ENCODE measurements at regions not wholly inside any gene's neighbourhood (a gene's known extent, or its start where the extent isn't known, plus 50 kb on each side); places are given as distances from the start of the nearest gene placed in this dataset.

GRCh38 chr1:34330061-34330460 lies 153.4 kb downstream of the C1orf94 start:
- Histone ChIP-seq H2AFZ (no peak overlapping the region), H3K4me1 (ENCODE audit: insufficient read depth) (no peaks in the 10 kb centered on the region), H3K9ac (no peak overlapping the region), H3K36me3 (ENCODE audit: low read depth) (no peaks in the 10 kb centered on the region), H4K20me1 (ENCODE audit: insufficient read depth) (no peaks in the 10 kb centered on the region), H3K9me2 (ENCODE audit: insufficient read depth) (no peaks in the 10 kb centered on the region), H3F3A (ENCODE audit: insufficient read depth) (no peaks in the 10 kb centered on the region), H3K27me3 (replicated peaks; ENCODE audit: insufficient read depth) (peaks cover 59% of the 10 kb centered on the region), H3K4me3 (no peak overlapping the region), H3K27ac (no peak overlapping the region), H3K9me3 (ENCODE audit: low read depth) (no peaks in the 10 kb centered on the region), H3K79me2 (ENCODE audit: insufficient read depth) (no peaks in the 10 kb centered on the region), H3K4me2 (ENCODE audit: unreplicated experiment) (no peak overlapping the region)
- WGBS, 2 experiments (ENCODE audit: low coverage in 1 of 2, low lambda C conversion rate in 2 of 2, missing lambda C conversion rate in 2 of 2): 13% methylated on average over 3 of the region's 3 CpGs
- in situ Hi-C loops (cut with MboI): no loop called here
- TF ChIP-seq EZH2 (IDR thresholded peaks at IDR 0.05; ENCODE audit: insufficient read depth, poor library complexity, severe bottlenecking): no peak
- TF ChIP-seq EZH2phosphoT487 (IDR thresholded peaks at IDR 0.05; ENCODE audit: insufficient read depth, low read depth): no peak
- DNase-seq: no peak

- H3K9me2 ChIP-seq (ENCODE audit: insufficient read depth): no peaks in the 10 kb centered on the region
- H3K36me3 ChIP-seq (ENCODE audit: low read depth): no peaks in the 10 kb centered on the region
- H3K4me1 ChIP-seq (ENCODE audit: insufficient read depth): no peaks in the 10 kb centered on the region
- no peaks in the 10 kb centered on the region for H4K20me1 ChIP-seq (ENCODE audit: insufficient read depth)
- no peaks in the 10 kb centered on the region for H3K9me3 ChIP-seq (ENCODE audit: low read depth)
- no peak overlapping the region for H2AFZ ChIP-seq
- H3K27me3 ChIP-seq (replicated peaks; ENCODE audit: insufficient read depth): peaks cover 50% of the 10 kb centered on the region
- no peak for TF ChIP-seq EZH2phosphoT487 (IDR thresholded peaks at IDR 0.05; ENCODE audit: insufficient read depth, low read depth)
- TF ChIP-seq EZH2 (IDR thresholded peaks at IDR 0.05; ENCODE audit: insufficient read depth, poor library complexity, severe bottlenecking): no peak
- in situ Hi-C loops (cut with MboI): no loop called here
- no peaks in the 10 kb centered on the region for H3F3A ChIP-seq (ENCODE audit: insufficient read depth)
- DNase-seq: no peak
- H3K27ac ChIP-seq: no peak overlapping the region
- WGBS, 2 experiments (ENCODE audit: low coverage in 1 of 2, low lambda C conversion rate in 2 of 2, missing lambda C conversion rate in 2 of 2): 46 to 48% methylated on average over 9 of the region's 9 CpGs
- H3K9ac ChIP-seq: no peak overlapping the region
- H3K4me3 ChIP-seq: no peak overlapping the region
- H3K4me2 ChIP-seq (ENCODE audit: unreplicated experiment): no peak overlapping the region
- no peaks in the 10 kb centered on the region for H3K79me2 ChIP-seq (ENCODE audit: insufficient read depth)
These were observed 154.6 kb downstream of the C1orf94 start for GRCh38 chr1:34331020-34331926.

- H3K27me3 ChIP-seq (replicated peaks; ENCODE audit: insufficient read depth): peaks cover 47% of the 10 kb centered on the region
- no peak overlapping the region for H3K4me2 ChIP-seq (ENCODE audit: unreplicated experiment)
- WGBS, 2 experiments (ENCODE audit: low coverage in 1 of 2, low lambda C conversion rate in 2 of 2, missing lambda C conversion rate in 2 of 2): 21 to 22% methylated on average over 3 to 4 of the region's 4 CpGs
These were observed 156.3 kb downstream of the C1orf94 start for GRCh38 chr1:34332996-34333395.

GRCh38 chr1:34338871-34339270 lies 162.2 kb downstream of the C1orf94 start:
- Histone ChIP-seq H3K79me2 (ENCODE audit: insufficient read depth) (no peaks in the 10 kb centered on the region), H3F3A (ENCODE audit: insufficient read depth) (no peaks in the 10 kb centered on the region), H3K9ac (no peak overlapping the region), H3K9me2 (ENCODE audit: insufficient read depth) (no peaks in the 10 kb centered on the region), H3K27me3 (replicated peaks; ENCODE audit: insufficient read depth) (peaks cover 10% of the 10 kb centered on the region; the same call in 1 of the 2 replicates), H2AFZ (no peak overlapping the region), H4K20me1 (ENCODE audit: insufficient read depth) (no peaks in the 10 kb centered on the region), H3K36me3 (ENCODE audit: low read depth) (no peaks in the 10 kb centered on the region), H3K4me3 (no peak overlapping the region), H3K4me2 (ENCODE audit: unreplicated experiment) (no peak overlapping the region), H3K27ac (no peak overlapping the region), H3K9me3 (ENCODE audit: low read depth) (no peaks in the 10 kb centered on the region), H3K4me1 (ENCODE audit: insufficient read depth) (no peaks in the 10 kb centered on the region)
- 0% methylated on average over 1 of the region's 1 CpG for WGBS, 2 experiments (ENCODE audit: low coverage in 1 of 2, low lambda C conversion rate in 2 of 2, missing lambda C conversion rate in 2 of 2)
- no peak for DNase-seq
- TF ChIP-seq EZH2 (IDR thresholded peaks at IDR 0.05; ENCODE audit: insufficient read depth, poor library complexity, severe bottlenecking) (no peak), EZH2phosphoT487 (IDR thresholded peaks at IDR 0.05; ENCODE audit: insufficient read depth, low read depth) (no peak)
- in situ Hi-C loops (cut with MboI): no loop called here

More at GRCh38 chr1:34332996-34333395, 156.3 kb downstream of the C1orf94 start:
- no peak for DNase-seq
- in situ Hi-C loops (cut with MboI): no loop called here
- H3K9me2 ChIP-seq (ENCODE audit: insufficient read depth): no peaks in the 10 kb centered on the region
- no peaks in the 10 kb centered on the region for H4K20me1 ChIP-seq (ENCODE audit: insufficient read depth)
- TF ChIP-seq EZH2 (IDR thresholded peaks at IDR 0.05; ENCODE audit: insufficient read depth, poor library complexity, severe bottlenecking): no peak
- no peak for TF ChIP-seq EZH2phosphoT487 (IDR thresholded peaks at IDR 0.05; ENCODE audit: insufficient read depth, low read depth)
- no peak overlapping the region for H3K27ac ChIP-seq
- H3K4me3 ChIP-seq: no peak overlapping the region
- H3K79me2 ChIP-seq (ENCODE audit: insufficient read depth): no peaks in the 10 kb centered on the region
- no peaks in the 10 kb centered on the region for H3K4me1 ChIP-seq (ENCODE audit: insufficient read depth)
- H3K9ac ChIP-seq: no peak overlapping the region
- no peak overlapping the region for H2AFZ ChIP-seq
- no peaks in the 10 kb centered on the region for H3K36me3 ChIP-seq (ENCODE audit: low read depth)
- no peaks in the 10 kb centered on the region for H3K9me3 ChIP-seq (ENCODE audit: low read depth)
- no peaks in the 10 kb centered on the region for H3F3A ChIP-seq (ENCODE audit: insufficient read depth)
